HG03354 (cell line): ENCODE measurements at regions not wholly inside any gene's neighbourhood (a gene's known extent, or its start where the extent isn't known, plus 50 kb on each side); places are given as distances from the start of the nearest gene placed in this dataset.
"Not testable (repeated sequence)": the region's sequence is repeated elsewhere in the genome, so short reads cannot be mapped to it uniquely, and the experiment has no call there.

Experiments
- ATAC-seq: cut with Tn5 transposase; IDR thresholded peaks from one replicate; pipeline ENCODE4 v1.9.1; 2021; ENCODE audit warnings: mild to moderate bottlenecking; ENCODE audit not compliant: unreplicated experiment, poor library complexity, severe bottlenecking

DNA sequence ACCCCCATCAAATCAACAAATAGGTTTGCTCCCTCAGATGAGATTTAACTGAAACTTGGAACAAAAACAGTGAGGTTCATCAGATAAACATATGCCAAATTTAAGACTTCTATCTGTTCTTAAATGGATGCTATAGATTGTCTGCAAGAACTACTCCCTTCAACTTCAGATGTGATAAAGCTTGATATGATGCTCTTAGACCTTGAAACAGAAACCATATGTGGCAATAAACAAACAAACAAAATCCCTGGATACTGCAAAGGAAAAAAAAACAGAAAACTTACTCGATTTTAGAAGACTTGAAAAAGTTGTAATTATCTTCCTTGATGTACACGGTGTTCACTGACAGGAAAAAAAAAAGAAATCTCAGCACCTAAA lies 286.1 kb upstream of the USP25 start:
- no peak for ATAC-seq

DNA sequence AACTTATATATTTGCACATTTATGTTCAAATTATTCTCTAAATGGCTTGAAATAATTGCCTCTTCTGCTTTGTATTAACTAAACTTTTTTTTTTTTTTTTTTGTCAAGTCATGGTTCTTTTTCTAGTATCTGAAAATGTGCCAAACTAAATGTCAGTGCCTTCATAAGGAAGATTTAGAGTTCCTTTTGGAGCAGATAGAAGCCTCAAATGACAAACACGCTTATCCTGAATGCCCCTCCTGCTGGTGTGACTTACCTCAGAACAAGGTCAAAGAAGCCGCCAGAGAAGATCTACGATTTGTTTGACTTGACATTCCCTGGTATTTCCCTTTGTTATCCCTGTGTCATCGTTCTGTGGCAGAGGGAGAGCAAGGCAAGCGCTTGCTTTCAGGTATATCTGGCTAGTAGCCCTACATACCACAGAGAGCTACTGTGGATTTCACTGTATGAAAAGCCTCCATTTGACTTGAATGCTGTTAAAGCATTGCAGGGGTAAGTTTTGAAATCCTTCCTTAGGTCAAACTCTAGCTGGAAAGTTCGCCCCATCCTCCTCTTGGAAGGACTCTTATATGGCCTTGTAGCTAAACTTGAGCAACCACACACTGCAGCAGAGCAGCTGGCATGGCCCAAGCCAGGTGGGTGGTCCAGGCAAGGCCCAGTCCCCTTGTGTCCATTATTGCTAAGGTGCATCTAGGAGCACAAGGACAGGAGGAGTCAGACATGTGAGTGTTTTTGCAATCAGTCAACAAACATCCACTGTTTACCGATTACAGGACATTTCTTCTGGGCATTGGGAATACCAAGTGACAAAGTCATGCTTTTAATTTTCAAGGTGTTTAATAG lies 285.4 kb upstream of the USP25 start:
- no peak for ATAC-seq

- ATAC-seq = peak; percentile 57
Measured at GRCh38 chr21:15445327-15445726, 284.5 kb upstream of the USP25 start.

DNA sequence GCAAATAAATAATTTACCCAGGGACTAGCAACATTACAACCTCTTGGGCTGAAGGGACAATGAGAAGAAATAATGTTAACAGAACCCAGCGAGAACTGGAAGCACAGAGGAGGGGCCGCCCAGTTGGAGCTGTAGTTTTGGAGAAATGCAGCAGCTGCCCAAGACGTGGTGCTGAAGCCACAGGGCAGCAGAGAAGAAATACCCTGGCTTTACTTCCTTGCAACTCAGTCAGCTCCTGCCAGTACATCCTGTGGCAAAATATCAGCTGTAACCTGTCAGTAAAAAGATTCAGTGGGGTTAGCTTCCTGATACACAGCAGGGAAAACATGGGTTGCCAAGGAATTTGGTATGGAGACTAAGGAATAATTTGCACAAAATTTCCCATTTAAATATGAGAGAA lies 283.6 kb upstream of the USP25 start:
- no peak for ATAC-seq

- no peak for ATAC-seq
Measured at GRCh38 chr21:15449556-15449955, 280.2 kb upstream of the USP25 start.

- ATAC-seq = no peak
Measured at GRCh38 chr21:15453261-15453660, 276.5 kb upstream of the USP25 start.

- ATAC-seq = not testable (repeated sequence)
Measured at GRCh38 chr21:15453785-15454184, 276.0 kb upstream of the USP25 start.

GRCh38 chr21:15454931-15455330 lies 274.9 kb upstream of the USP25 start:
- not testable (repeated sequence) for ATAC-seq

DNA sequence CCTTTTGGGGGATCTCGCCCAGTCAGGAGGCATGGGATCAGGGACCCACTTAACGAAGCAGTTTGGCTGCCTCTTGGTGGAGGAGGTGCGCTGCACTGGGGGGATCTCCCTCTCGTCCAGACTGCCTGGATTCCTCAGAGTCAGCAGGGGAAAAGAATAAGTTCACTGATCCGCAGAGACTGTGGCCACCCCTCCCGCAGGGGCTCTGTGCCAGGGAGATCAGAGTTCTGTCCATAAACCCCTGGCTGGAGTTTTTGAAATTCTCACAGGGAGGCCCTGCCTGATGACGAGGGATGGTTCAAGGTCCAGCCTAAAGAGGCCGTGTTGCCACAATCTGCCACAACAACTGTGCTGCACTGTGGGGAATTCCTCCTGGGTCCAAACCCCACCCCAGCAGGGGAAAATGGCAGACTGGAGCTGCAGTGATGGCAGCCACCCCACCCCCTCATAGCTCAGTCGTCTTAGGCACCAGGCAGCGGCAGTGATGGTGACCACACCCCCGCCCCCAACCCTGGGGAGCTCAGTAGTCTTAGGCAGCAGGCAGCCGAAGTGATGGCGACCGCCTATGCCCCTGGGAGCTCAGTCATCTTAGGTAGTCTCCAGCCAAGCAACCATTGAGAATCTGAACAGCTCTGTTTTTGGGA lies 273.8 kb upstream of the USP25 start:
- ATAC-seq = no peak

GRCh38 chr21:15457965-15458364 lies 271.8 kb upstream of the USP25 start:
- no peak for ATAC-seq

- ATAC-seq = no peak
Measured at GRCh38 chr21:15462092-15462491, 267.7 kb upstream of the USP25 start.

DNA sequence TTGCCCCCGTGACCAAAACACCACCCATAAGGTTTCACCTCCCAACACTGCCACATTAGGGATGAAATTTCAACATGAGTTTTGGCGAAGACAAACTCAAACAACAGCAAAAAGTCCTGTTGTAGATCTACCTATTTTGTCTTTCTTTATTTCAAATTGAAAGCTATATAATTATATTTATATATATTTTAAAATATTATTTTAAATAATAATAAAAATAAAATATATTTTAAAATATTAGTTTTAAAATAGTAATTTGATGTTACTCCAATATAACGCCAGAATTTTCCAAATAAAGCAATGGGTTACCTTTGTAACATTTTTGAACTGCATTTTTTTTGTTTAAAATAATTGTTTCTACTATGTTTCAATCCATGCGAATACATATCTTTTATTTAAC lies 263.5 kb upstream of the USP25 start:
- ATAC-seq = no peak

DNA sequence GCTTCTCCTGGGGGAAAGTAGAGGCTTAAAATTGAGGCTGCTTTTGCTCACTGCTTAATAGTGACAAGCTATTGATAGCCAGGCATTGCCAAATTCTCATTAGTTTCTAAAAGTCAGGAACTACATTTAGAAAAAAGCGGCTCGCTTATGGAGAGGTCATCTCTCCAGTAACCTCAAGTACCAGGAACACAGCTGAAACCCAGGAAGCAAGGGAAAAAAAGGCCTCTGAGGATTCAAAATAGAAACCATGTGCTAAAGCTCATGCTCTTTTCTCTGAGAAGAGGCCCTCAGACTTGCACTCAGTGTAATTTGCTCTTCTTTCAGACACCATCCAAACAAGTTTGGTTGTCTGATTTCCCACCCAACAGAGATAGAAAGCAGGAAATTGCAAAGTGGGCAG lies 261.4 kb upstream of the USP25 start:
- ATAC-seq = no peak

- ATAC-seq = no peak
Measured at GRCh38 chr21:15472108-15473040, 257.4 kb upstream of the USP25 start.

GRCh38 chr21:15477773-15478172 lies 252.0 kb upstream of the USP25 start:
- not testable (repeated sequence) for ATAC-seq

GRCh38 chr21:15480160-15480559 lies 249.6 kb upstream of the USP25 start:
- ATAC-seq = no peak

DNA sequence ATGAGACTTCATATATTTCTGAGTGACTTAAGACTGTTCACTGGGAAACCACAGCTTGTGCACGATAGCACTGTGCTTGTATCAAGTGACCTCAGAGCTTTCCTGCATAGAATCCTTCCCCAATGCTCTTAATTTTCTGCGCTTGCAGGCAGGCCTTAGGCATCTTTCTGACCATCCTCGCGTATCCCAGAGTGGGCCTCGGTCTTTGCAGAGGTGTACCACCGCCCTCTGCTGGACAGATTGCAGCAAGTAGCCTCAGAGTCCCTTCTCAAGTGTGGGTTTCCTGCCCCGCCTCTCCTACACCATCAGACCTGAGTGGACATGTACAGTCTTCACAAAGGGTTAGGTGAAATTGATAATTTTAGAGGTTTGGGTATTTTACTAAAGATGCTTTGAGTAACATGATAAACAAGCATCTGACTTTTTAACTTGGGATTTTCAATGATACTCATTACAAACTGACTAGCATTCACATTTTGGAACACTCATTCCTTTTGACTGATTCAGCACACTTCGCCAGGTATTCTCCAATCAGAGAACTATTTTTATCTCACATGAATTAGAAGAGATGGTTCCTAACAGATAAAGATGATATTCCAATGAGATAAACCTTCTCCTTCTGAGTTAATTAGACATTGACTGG lies 246.5 kb upstream of the USP25 start:
- peak; percentile 97 for ATAC-seq

DNA sequence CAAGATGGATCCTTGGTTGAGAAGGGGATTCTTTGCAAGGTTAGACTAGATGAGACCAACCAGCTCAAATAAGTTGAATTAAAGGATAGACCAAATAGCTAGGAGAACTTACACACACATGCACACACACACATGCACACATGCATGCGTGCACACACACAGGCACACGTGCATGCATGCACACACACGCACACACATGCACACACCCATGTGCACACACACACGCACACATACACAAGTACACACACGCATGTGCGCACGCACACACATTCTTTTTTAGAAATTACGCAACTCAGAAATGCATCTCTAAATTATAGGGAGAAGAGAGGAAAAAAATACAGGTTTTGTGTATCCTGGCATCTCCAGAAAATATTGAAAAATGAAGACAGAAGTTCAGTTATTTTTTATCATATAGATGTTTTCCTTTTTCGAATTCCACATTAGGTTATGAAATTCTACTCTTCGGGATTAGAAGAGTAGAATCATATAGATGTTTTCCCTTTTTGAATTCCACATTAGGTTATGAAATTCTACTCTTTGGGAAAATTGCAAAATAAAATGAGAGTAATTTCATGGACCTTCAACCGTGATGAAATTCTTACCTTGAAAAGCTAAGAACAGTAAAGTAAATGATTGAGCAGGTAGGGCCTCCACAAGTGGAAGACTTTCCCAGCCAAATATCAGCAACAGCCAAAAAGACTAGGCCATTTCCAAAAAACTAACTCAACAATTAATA lies 243.2 kb upstream of the USP25 start:
- ATAC-seq = no peak

DNA sequence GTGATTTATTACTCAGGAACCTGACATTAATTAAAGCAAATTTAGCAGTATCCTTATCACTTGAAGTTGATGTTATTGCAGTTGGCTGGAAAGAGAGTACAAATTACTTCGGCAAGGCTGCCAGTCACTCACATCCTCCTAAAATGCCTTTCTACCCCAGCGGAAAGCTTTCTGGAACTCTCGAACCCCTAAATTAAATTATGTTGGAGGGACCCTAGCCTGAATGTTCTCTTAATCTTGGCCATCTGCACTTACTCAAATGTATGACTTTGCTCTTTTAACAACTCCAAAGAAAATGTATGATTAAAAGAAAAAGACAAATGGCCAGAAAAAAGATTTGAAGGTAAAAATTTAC lies 242.6 kb upstream of the USP25 start:
- ATAC-seq = no peak
